ENCODE measurements at regions not wholly inside any gene's neighbourhood (a gene's known extent, or its start where the extent isn't known, plus 50 kb on each side); places are given as distances from the start of the nearest gene placed in this dataset.

- no peak for DNase-seq
Observed at GRCh38 chr6:150539568-150539967, 60.1 kb upstream of the PLEKHG1 start.

- no peak for DNase-seq
Observed at GRCh38 chr6:150541576-150541975, 58.1 kb upstream of the PLEKHG1 start.

- DNase-seq = no peak
Observed at GRCh38 chr6:150543178-150543577, 56.5 kb upstream of the PLEKHG1 start.

- DNase-seq = no peak
Observed at GRCh38 chr6:150544793-150545192, 54.9 kb upstream of the PLEKHG1 start.

- DNase-seq = no peak
Observed at GRCh38 chr6:150546457-150546856, 53.2 kb upstream of the PLEKHG1 start.

- DNase-seq = no peak
Observed at GRCh38 chr6:150547502-150548222, 52.0 kb upstream of the PLEKHG1 start.

GRCh38 chr6:150548330-150548729, 51.4 kb upstream of the PLEKHG1 start:
- no peak for DNase-seq

GRCh38 chr6:150549007-150549406, 50.7 kb upstream of the PLEKHG1 start:
- DNase-seq = no peak

GRCh38 chr6:150549674-150550101, 50.0 kb upstream of the PLEKHG1 start:
- DNase-seq = no peak

Measured in fibroblast of upper back skin (primary cell).